GM19372 (cell line): ENCODE measurements at regions not wholly inside any gene's neighbourhood (a gene's known extent, or its start where the extent isn't known, plus 50 kb on each side); places are given as distances from the start of the nearest gene placed in this dataset.
A peak's percentile ranks its signal among the peaks of the same experiment; 100 is the strongest.

Source experiments
- ATAC-seq: cut with Tn5 transposase; IDR thresholded peaks from one replicate; pipeline ENCODE4 v1.9.1; 2021; ENCODE audit warnings: mild to moderate bottlenecking, low read depth, moderate library complexity; ENCODE audit not compliant: unreplicated experiment

GRCh38 chr6:149261364-149262040 lies 56.0 kb upstream of the TAB2 start:
- ATAC-seq = no peak

GRCh38 chr6:149263321-149263720 lies 54.2 kb upstream of the TAB2 start:
- no peak for ATAC-seq

- ATAC-seq = no peak
Measured at GRCh38 chr6:149264629-149265028, 52.9 kb upstream of the TAB2 start.

GRCh38 chr6:149265945-149266344 lies 51.6 kb upstream of the TAB2 start:
- ATAC-seq = no peak

GRCh38 chr6:149266659-149267058 lies 50.9 kb upstream of the TAB2 start:
- ATAC-seq = peak; percentile 66

GRCh38 chr6:149267072-149267471 lies 50.4 kb upstream of the TAB2 start:
- ATAC-seq = no peak

- ATAC-seq = no peak
Measured at GRCh38 chr6:149267513-149268043, 49.9 kb upstream of the TAB2 start.
